ENCODE measurements at regions not wholly inside any gene's neighbourhood (a gene's known extent, or its start where the extent isn't known, plus 50 kb on each side); places are given as distances from the start of the nearest gene placed in this dataset.

GRCh38 chr18:25443776-25444175 is 91.8 kb upstream of the ZNF521 start:
- no peak for DNase-seq (ENCODE audit: low spot score)

GRCh38 chr18:25435149-25435782 is 83.3 kb upstream of the ZNF521 start:
- DNase-seq (ENCODE audit: low spot score), result no peak

DNA sequence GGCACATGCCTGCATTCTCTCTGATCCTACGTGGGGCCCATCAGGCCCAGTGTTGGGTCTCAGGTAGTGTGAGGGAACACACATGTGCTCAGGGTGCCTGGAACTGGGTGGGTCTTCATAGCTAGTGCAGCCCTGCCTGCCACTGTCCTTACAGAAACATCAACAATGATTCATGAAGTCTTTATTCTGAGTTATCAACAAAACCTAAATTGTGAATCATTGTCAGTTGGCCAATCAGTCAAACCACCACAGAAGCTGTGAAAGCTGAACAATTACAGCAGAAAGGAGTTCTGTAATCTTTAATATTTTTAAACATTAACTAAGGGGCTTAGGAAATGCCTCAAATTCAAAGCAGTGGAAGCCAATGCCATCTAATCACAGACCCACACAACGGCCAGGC is 82.8 kb upstream of the ZNF521 start:
- DNase-seq (ENCODE audit: low spot score), result no peak

DNA sequence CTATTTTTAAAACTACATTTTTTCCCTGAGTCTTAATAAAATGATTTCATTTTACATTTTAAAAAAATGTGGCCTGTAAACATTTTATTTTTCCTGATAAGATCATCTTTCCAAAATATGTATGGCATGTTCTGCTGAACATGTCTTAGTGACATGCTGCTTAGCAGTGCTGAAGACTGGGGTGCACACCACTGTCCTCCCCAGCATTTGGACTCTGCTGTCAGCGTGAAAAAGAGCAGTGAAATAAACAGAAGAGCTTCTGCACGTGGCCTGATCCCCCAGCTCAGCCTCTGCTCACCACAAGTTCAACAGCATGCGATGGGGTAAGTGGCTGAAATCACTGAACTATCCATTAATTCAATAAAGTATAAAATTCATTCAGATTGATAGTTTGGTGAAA is 81.6 kb upstream of the ZNF521 start:
- no peak for DNase-seq (ENCODE audit: low spot score)

DNA sequence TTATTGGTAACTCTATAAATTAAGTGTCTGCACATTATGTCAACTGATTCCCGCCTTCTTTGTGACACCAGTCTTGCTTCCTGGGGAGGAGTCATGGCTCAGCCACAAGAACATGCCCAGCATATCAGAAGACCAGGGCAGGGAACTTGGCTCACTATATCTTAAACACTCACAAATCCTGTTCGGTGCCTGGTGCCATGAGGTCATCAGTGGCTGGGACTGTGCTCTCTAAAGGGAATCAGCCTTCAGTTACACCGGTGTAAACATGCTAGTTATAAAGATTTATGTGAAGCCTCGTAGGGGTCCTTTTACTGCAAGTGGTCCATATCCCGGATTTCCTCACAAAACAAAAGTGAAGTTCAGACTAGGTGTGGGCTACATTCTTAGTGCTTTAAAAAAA is 73.1 kb upstream of the ZNF521 start:
- DNase-seq (ENCODE audit: low spot score), result no peak

- DNase-seq (ENCODE audit: low spot score), result no peak
These were observed 71.8 kb upstream of the ZNF521 start for GRCh38 chr18:25423760-25424159.

DNA sequence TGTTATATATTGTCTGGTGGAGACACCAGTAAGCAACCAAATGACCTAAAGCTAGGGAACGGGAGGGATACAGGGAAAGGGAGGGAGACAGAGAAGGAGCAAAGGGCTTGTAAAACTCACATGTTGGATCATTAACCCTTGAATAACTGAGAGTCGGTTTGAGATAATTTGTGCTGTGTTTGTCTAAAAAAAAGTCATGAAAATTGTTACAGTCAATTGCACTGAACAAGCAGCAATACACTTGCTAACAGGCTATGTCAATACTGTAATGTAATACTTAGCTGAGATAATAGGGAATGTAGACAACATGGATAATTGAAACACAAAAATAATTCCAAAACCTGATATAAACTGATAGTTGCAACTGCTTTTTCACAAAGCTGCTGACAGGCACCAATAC is 71.3 kb upstream of the ZNF521 start:
- DNase-seq (ENCODE audit: low spot score), result no peak

- no peak for DNase-seq (ENCODE audit: low spot score)
These were observed 70.3 kb upstream of the ZNF521 start for GRCh38 chr18:25422230-25422629.

DNA sequence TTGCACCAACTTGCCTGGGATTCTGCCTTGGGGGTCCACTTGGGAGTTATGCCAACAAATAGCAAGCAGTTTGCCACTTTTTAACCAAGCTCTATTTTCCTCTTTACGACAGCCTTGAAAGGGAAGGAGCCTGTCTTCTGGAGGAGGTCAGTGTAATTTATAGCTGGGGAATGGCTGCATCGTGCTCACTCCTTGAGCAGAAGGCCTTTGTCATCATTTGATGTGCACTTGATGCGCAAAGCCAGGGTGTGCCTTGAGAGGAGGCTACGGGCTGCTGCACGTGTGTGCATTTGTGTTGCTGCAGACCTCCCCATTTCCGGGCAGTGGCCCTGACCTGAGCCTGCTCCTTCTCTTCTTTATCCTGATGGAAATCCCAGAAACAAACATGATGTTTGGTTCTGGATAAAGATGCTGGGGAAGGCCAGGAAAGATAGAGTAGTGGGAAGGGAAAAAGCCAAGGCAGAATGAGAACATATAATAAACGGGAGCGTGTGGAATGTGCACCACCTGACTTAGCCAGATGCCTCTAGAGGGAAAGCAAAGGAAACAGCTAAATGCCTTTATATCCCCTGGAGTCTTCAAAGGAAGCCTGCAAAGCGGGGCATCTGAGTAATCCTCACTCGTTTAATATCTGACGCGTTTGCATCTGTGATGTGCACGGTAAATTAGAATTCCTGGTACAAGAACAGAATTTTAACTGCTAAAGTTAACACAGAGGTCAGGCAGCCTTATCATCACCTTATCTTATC is 68.3 kb upstream of the ZNF521 start:
- peak; percentile 2 for DNase-seq (ENCODE audit: low spot score)

DNA sequence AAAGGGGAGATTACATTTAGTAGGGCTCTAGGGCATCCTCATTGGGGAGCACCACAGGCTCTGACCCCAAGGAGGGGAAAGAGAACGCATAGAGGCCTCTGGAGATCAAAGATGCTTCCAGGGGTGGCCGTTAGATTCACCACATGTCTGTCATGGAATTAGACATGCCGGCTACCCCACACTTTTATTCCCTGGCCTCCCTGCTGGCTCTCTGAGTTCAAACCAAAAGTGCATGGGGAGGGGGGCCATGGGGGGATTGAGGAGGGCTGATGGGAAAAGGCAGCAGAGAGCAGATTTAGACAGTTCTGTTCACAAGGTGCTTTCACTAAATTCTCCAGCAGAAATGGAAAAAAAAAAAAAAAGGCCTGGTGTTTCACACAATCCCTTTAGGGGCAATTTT is 64.4 kb upstream of the ZNF521 start:
- DNase-seq (ENCODE audit: low spot score), result no peak

DNA sequence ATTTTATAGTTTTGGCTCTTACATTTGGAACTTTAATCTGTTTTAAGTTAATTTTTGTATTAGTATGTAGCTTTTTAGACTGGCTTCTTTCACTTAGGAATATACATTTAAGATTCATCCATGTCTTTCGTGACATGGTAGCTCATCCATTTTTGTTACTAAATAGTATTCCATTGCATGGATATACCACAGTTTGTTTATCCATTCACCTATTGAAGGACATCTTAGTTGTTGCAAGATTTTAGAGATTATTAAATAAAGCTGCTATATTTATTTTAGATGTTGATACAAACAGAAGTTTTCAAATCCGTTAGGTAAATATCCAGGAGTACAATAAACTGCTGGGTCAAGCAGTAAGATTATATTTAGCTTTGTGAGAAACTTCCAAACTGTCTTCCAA is 58.0 kb upstream of the ZNF521 start:
- no peak for DNase-seq (ENCODE audit: low spot score)

- no peak for DNase-seq (ENCODE audit: low spot score)
These were observed 56.3 kb upstream of the ZNF521 start for GRCh38 chr18:25408293-25408692.

Measured in AG08395 (cell line).